Progenitor cell of endocrine pancreas (in vitro differentiated cells): ENCODE measurements at regions not wholly inside any gene's neighbourhood (a gene's known extent, or its start where the extent isn't known, plus 50 kb on each side); places are given as distances from the start of the nearest gene placed in this dataset.

Experiments used
- DNase-seq: peaks from one replicate; pipeline ENCODE4 v3.0.0; 2021; ENCODE audit warnings: low spot score; ENCODE audit not compliant: unreplicated experiment
- H3K27ac Mint-ChIP-seq: 2 replicates; pipeline ENCODE4 v1.8.0; 2021; ENCODE audit warnings: mild to moderate bottlenecking, moderate library complexity, mixed read lengths
- H3K27me3 Mint-ChIP-seq: 2 replicates; pipeline ENCODE4 v1.8.0; 2021; ENCODE audit warnings: mixed read lengths
- H3K36me3 Mint-ChIP-seq: 2 replicates; pipeline ENCODE4 v1.8.0; 2022; ENCODE audit warnings: mixed read lengths; ENCODE audit not compliant: insufficient read depth
- H3K4me1 Mint-ChIP-seq: 2 replicates; pipeline ENCODE4 v1.8.0; 2021; ENCODE audit warnings: low read depth, mixed read lengths
- H3K4me3 Mint-ChIP-seq: 2 replicates; pipeline ENCODE4 v1.8.0; 2021; ENCODE audit warnings: low read depth, mild to moderate bottlenecking, moderate library complexity, mixed read lengths
- H3K9me3 Mint-ChIP-seq: 2 replicates; pipeline ENCODE4 v1.8.0; 2021; ENCODE audit warnings: low read depth, mixed read lengths
- TF ChIP-seq, protein P1 (sequence below): fragments of 200-600 bp; sonication (generic); IDR thresholded peaks from one replicate; pipeline ENCODE4 v1.5.0; 2021; ENCODE audit warnings: antibody characterized with exemption, mild to moderate bottlenecking; ENCODE audit not compliant: unreplicated experiment

GRCh38 chr7:81583882-81584533 lies 185.8 kb downstream of the HGF start:
- H3K27ac Mint-ChIP-seq, result no peak overlapping the region
- TF ChIP-seq, protein P1, sequence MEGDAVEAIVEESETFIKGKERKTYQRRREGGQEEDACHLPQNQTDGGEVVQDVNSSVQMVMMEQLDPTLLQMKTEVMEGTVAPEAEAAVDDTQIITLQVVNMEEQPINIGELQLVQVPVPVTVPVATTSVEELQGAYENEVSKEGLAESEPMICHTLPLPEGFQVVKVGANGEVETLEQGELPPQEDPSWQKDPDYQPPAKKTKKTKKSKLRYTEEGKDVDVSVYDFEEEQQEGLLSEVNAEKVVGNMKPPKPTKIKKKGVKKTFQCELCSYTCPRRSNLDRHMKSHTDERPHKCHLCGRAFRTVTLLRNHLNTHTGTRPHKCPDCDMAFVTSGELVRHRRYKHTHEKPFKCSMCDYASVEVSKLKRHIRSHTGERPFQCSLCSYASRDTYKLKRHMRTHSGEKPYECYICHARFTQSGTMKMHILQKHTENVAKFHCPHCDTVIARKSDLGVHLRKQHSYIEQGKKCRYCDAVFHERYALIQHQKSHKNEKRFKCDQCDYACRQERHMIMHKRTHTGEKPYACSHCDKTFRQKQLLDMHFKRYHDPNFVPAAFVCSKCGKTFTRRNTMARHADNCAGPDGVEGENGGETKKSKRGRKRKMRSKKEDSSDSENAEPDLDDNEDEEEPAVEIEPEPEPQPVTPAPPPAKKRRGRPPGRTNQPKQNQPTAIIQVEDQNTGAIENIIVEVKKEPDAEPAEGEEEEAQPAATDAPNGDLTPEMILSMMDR, result no peak
- no peaks in the 10 kb centered on the region for H3K4me1 Mint-ChIP-seq
- H3K27me3 Mint-ChIP-seq, result no peaks in the 10 kb centered on the region
- H3K4me3 Mint-ChIP-seq, result no peak overlapping the region
- no peak for DNase-seq
- no peaks in the 10 kb centered on the region for H3K36me3 Mint-ChIP-seq
- no peaks in the 10 kb centered on the region for H3K9me3 Mint-ChIP-seq

DNA sequence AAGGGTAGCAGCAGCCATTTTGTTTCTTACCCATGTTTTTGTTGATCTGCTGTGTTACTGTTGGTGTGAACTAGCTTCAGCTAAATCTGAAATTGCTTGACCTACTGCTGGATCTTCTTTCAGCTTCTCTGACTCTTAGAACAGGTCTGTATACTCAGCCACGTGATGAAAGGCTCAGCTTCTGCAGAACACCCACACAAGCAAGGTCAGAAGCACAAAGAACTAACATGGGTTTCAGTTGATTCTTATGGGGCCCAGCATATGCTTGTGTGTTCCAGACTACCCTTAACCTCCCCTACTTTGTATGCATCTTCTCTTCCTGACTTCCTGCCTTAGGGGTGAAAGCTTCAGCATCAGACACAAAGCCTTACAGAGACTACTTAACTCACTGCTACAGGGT lies 186.8 kb downstream of the HGF start:
- TF ChIP-seq, protein P1, result no peak
- no peaks in the 10 kb centered on the region for H3K4me1 Mint-ChIP-seq
- no peak overlapping the region for H3K4me3 Mint-ChIP-seq
- no peaks in the 10 kb centered on the region for H3K36me3 Mint-ChIP-seq
- H3K9me3 Mint-ChIP-seq, result no peaks in the 10 kb centered on the region
- H3K27me3 Mint-ChIP-seq, result no peaks in the 10 kb centered on the region
- no peak for DNase-seq
- H3K27ac Mint-ChIP-seq, result no peak overlapping the region

DNA sequence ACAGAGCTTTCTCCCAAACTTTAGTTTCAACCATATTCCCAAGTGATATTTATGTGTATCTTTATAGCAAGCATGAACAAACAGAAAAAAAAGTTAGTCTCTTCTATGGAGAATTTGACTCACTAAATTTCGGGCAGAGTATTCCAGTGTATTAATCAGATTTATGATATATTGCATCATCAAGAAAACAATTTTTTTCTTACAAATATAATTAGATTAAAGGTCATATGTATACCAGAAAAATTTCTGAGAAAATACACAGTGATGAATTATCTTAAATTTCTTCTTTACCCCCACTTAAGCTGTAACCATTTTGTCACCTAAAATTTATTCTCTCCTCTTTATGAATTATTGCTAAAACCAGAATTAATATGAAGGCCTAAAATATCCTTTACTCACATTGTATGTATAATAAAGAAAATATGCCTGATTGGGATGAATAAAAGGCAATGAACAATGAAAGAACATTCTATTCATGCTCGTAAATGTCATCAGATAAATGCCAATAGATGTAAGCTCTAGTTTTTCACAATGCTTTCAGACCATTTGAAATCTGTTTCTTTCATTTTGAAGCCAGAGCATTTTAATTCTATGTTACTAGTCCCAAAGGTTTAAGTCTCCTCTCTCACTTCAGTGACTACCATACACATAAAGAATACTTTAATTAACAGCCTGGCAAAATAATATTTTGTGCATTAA lies 192.1 kb downstream of the HGF start:
- Mint-ChIP-seq H3K36me3 (no peaks in the 10 kb centered on the region), H3K4me3 (no peak overlapping the region), H3K4me1 (no peaks in the 10 kb centered on the region), H3K27me3 (no peaks in the 10 kb centered on the region), H3K27ac (no peak overlapping the region), H3K9me3 (no peaks in the 10 kb centered on the region)
- TF ChIP-seq, protein P1, result no peak
- DNase-seq, result no peak

DNA sequence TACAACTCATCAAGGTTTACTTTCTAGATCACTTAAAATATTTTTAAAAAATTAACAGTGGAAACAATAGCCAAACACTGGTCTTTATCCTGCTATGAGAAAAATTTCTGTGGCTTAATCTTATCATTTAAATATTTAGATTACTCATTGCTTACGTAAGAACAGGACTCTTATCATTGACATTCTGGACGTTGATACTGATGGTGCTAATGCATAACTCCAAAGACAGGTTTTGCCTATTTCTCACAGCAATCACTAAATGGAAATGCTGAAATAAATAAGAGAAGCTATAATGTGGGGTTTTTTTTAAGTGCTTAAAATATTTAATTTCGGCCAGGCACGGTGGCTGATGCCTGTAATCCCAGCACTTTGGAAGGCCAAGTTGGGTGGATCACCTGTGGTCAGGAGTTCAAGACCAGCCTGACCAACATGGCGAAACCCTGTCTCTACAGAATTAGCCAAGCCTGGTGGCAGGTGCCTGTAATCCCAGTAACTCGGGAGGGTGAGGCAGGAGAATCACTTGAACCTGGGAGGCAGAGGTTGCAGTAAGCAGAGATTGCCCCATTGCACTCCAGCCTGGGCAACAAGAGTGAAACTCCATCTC lies 195.0 kb downstream of the HGF start:
- TF ChIP-seq, protein P1, result no peak
- Mint-ChIP-seq H3K4me3 (no peak overlapping the region), H3K4me1 (no peaks in the 10 kb centered on the region), H3K27me3 (no peaks in the 10 kb centered on the region), H3K27ac (no peak overlapping the region), H3K9me3 (no peaks in the 10 kb centered on the region), H3K36me3 (no peaks in the 10 kb centered on the region)
- DNase-seq, result no peak

DNA sequence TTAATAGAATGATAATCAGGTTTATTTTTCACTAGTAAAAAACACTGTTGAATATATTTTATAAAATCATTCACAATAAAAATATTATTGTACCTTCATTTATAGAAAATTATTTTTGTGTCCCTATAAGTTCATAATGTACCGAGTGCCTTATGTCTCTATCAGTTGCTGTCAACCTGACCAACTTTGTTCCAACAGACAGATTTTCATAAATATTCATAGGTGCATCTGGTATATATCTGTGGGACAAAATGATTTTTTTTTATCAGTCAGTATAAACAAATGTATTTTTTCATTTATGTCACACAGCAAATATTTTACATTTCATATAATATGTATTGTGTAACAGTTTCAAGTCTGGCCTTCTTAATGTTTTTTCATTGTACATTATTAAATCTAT lies 195.9 kb downstream of the HGF start:
- Mint-ChIP-seq H3K36me3 (no peaks in the 10 kb centered on the region), H3K4me1 (no peaks in the 10 kb centered on the region), H3K4me3 (no peak overlapping the region), H3K27ac (no peak overlapping the region), H3K9me3 (no peaks in the 10 kb centered on the region), H3K27me3 (no peaks in the 10 kb centered on the region)
- no peak for DNase-seq
- TF ChIP-seq, protein P1, result no peak
